HEK293 (cell line): ENCODE measurements at regions not wholly inside any gene's neighbourhood (a gene's known extent, or its start where the extent isn't known, plus 50 kb on each side); places are given as distances from the start of the nearest gene placed in this dataset.

ENCODE experiments used
- CTCF ChIA-PET: fragments of 350-600 bp; formaldehyde crosslinking; extraction: SDS; loops from one replicate; lab custom pipeline; 2021; ENCODE audit warnings: antibody characterized with exemption; lab: Yijun Ruan, JAX
- POLR2A ChIA-PET: fragments of 300-600 bp; formaldehyde crosslinking; extraction: SDS; loops from one replicate; lab custom pipeline; 2020; ENCODE audit warnings: antibody characterized with exemption, inconsistent platforms; lab: Yijun Ruan, JAX
- H3K27ac ChIP-seq: fragments of 200-500 bp; sonication (Bioruptor generic); 2 replicates; pipeline ENCODE4 v1.5.1; 2014; ENCODE audit warnings: low read depth, low read length, control low read depth, inconsistent platforms; ENCODE audit errors: extremely low read depth
- H3K36me3 ChIP-seq, 2 experiments: fragments of 200-500 bp in 1 of 2; sonication (Bioruptor generic) in 1 of 2; 1 replicate in 1 of 2; 2 replicates in 1 of 2; pipeline ENCODE4 v1.5.1; 2014 to 2017; ENCODE audit warnings: inconsistent platforms in 2 of 2, low read length in 2 of 2; ENCODE audit not compliant: control insufficient read depth in 2 of 2, insufficient read depth in 1 of 2
- H3K4me1 ChIP-seq: fragments of 200-500 bp; sonication (Bioruptor generic); 2 replicates; pipeline ENCODE4 v1.5.1; 2014; ENCODE audit warnings: mild to moderate bottlenecking, low read length, inconsistent platforms; ENCODE audit not compliant: control insufficient read depth, insufficient read depth
- H3K4me3 ChIP-seq: 2 replicates; pipeline ENCODE4 v1.5.1; 2011; ENCODE audit warnings: low read depth, mild to moderate bottlenecking, control low read depth, low read length, moderate library complexity
- H3K9me3 ChIP-seq: fragments of 200-500 bp; sonication (Bioruptor generic); 2 replicates; pipeline ENCODE4 v1.5.1; 2014; ENCODE audit warnings: low read depth, low read length, inconsistent platforms; ENCODE audit not compliant: control insufficient read depth, insufficient read depth
- GFI1B ChIP-seq: fragments of 450-650 bp; formaldehyde crosslinking; IDR thresholded peaks from 2 replicates; pipeline ENCODE4 v1.5.1; 2016; ENCODE audit warnings: missing biosample characterization, missing genetic modification characterization
- KLF16 ChIP-seq: fragments of 450-650 bp; formaldehyde crosslinking; IDR thresholded peaks from 2 replicates; pipeline ENCODE4 v1.5.1; 2017; ENCODE audit warnings: missing biosample characterization, missing genetic modification characterization
- KLF9 ChIP-seq: fragments of 450-650 bp; formaldehyde crosslinking; IDR thresholded peaks from 2 replicates; pipeline ENCODE4 v1.5.1; 2016; ENCODE audit warnings: missing biosample characterization, missing genetic modification characterization, low read depth
- OSR2 ChIP-seq: fragments of 450-650 bp; formaldehyde crosslinking; IDR thresholded peaks from 2 replicates; pipeline ENCODE4 v1.5.1; 2016; ENCODE audit warnings: missing biosample characterization, missing genetic modification characterization
- OVOL3 ChIP-seq: fragments of 450-650 bp; formaldehyde crosslinking; IDR thresholded peaks from 2 replicates; pipeline ENCODE4 v1.5.1; 2016; ENCODE audit warnings: missing biosample characterization, missing genetic modification characterization
- REPIN1 ChIP-seq: fragments of 450-650 bp; formaldehyde crosslinking; IDR thresholded peaks from 2 replicates; pipeline ENCODE4 v1.5.1; 2017; ENCODE audit warnings: missing biosample characterization, missing genetic modification characterization, low read depth
- SCRT1 ChIP-seq: fragments of 450-650 bp; formaldehyde crosslinking; IDR thresholded peaks from 2 replicates; pipeline ENCODE4 v1.5.1; 2016; ENCODE audit warnings: missing biosample characterization, missing genetic modification characterization, borderline replicate concordance
- ZNF155 ChIP-seq: fragments of 450-650 bp; formaldehyde crosslinking; IDR thresholded peaks from 2 replicates; pipeline ENCODE4 v1.5.1; 2016; ENCODE audit warnings: missing biosample characterization, missing genetic modification characterization
- ZNF19 ChIP-seq: fragments of 450-650 bp; formaldehyde crosslinking; IDR thresholded peaks from 2 replicates; pipeline ENCODE4; 2016; ENCODE audit warnings: missing biosample characterization, missing genetic modification characterization, low read depth
- ZNF280D ChIP-seq: fragments of 450-650 bp; formaldehyde crosslinking; IDR thresholded peaks from 2 replicates; pipeline ENCODE4 v1.5.1; 2016; ENCODE audit warnings: missing biosample characterization, missing genetic modification characterization
- ZNF335 ChIP-seq: fragments of 450-650 bp; formaldehyde crosslinking; conservative IDR thresholded peaks from 2 replicates; pipeline ENCODE4 v1.5.1; 2016; ENCODE audit warnings: missing biosample characterization, missing genetic modification characterization
- ZNF416 ChIP-seq: fragments of 450-650 bp; formaldehyde crosslinking; IDR thresholded peaks from 2 replicates; pipeline ENCODE4 v1.5.1; 2016; ENCODE audit warnings: missing biosample characterization, missing genetic modification characterization
- ZNF518A ChIP-seq: fragments of 450-650 bp; formaldehyde crosslinking; conservative IDR thresholded peaks from 2 replicates; pipeline ENCODE4 v1.5.1; 2016; ENCODE audit warnings: low read depth, missing biosample characterization, missing genetic modification characterization
- ZNF544 ChIP-seq: fragments of 450-650 bp; formaldehyde crosslinking; IDR thresholded peaks from 2 replicates; pipeline ENCODE4 v1.5.0; 2017; ENCODE audit warnings: missing biosample characterization, missing genetic modification characterization
- ZNF624 ChIP-seq: fragments of 450-650 bp; formaldehyde crosslinking; IDR thresholded peaks from 2 replicates; pipeline ENCODE4 v1.5.1; 2017; ENCODE audit warnings: missing biosample characterization, missing genetic modification characterization
- ZNF629 ChIP-seq: fragments of 450-650 bp; formaldehyde crosslinking; IDR thresholded peaks from 2 replicates; pipeline ENCODE4 v1.5.1; 2017; ENCODE audit warnings: missing biosample characterization, missing genetic modification characterization
- ZNF660 ChIP-seq: fragments of 450-650 bp; IDR thresholded peaks from 2 replicates; pipeline ENCODE4 v1.5.1; 2018; ENCODE audit warnings: missing biosample characterization, mild to moderate bottlenecking, missing genetic modification characterization

GRCh38 chr13:62919491-62919890 is 1503.8 kb upstream of the PCDH20 start (continued):
- TF ChIP-seq ZNF518A (tag by site-specific recombination) = no peak
- TF ChIP-seq GFI1B (tag by site-specific recombination) = no peak
- no peak for TF ChIP-seq KLF16 (tag by site-specific recombination)
- no peak for TF ChIP-seq ZNF19 (tag by site-specific recombination)
- no peak for TF ChIP-seq REPIN1 (tag by site-specific recombination)
- no peak for TF ChIP-seq OSR2

GRCh38 chr13:62910541-62911060 is 1495.0 kb upstream of the PCDH20 start:
- no peaks in the 10 kb centered on the region for H3K36me3 ChIP-seq
- ChIA-PET POLR2A (no interaction called here), CTCF (no interaction called here)
- no peak overlapping the region for H3K27ac ChIP-seq
- TF ChIP-seq ZNF544 (no peak), KLF9 (no peak), ZNF416 (tag by site-specific recombination) (no peak), ZNF335 (tag by site-specific recombination) (no peak)
- H3K9me3 ChIP-seq = no peaks in the 10 kb centered on the region
- no peak overlapping the region for H3K4me3 ChIP-seq
- H3K4me1 ChIP-seq = no peaks in the 10 kb centered on the region

GRCh38 chr13:62908321-62908720 is 1492.7 kb upstream of the PCDH20 start:
- H3K9me3 ChIP-seq = no peaks in the 10 kb centered on the region
- CTCF ChIA-PET = no interaction called here

DNA sequence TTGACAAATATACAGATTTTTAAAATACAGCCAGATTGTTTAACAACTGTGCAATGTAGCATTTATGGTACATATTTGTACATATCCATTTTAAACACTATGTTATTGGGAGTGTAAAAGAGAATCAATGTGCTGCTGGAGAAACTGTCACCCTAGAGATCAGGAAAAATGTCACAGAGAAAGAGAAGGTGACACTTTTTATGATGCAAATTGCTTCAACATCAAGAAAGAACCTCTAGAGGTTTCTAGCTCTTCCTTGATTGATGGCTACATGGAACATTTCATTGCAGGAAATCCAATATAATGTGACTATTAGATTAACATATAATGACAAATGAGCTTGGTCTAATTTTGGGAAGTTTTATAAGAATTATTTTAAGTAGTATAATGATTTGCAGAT is 1491.2 kb upstream of the PCDH20 start:
- Histone ChIP-seq H3K36me3 (no peaks in the 10 kb centered on the region), H3K4me1 (no peaks in the 10 kb centered on the region), H3K27ac (no peak overlapping the region), H3K4me3 (no peak overlapping the region), H3K9me3 (no peaks in the 10 kb centered on the region)
- ChIA-PET POLR2A (no interaction called here), CTCF (no interaction called here)
- TF ChIP-seq ZNF280D = no peak

More at GRCh38 chr13:62908321-62908720, 1492.7 kb upstream of the PCDH20 start:
- TF ChIP-seq ZNF155 (tag by site-specific recombination) (no peak), ZNF624 (tag by site-specific recombination) (no peak), ZNF629 (no peak), SCRT1 (tag by site-specific recombination) (no peak), OVOL3 (tag by site-specific recombination) (no peak), ZNF660 (no peak)
- TF ChIP-seq, all 188 proteins: peak for 0
- POLR2A ChIA-PET = no interaction called here
- Histone ChIP-seq H3K27ac (no peak overlapping the region), H3K36me3 (no peaks in the 10 kb centered on the region), H3K4me1 (no peaks in the 10 kb centered on the region), H3K4me3 (no peak overlapping the region)
